Eye (tissue), 1 donor: ENCODE measurements at regions not wholly inside any gene's neighbourhood (a gene's known extent, or its start where the extent isn't known, plus 50 kb on each side); places are given as distances from the start of the nearest gene placed in this dataset.
"Not testable (repeated sequence)": the region's sequence is repeated elsewhere in the genome, so short reads cannot be mapped to it uniquely, and the experiment has no call there.

Source experiments
- DNase-seq: peaks from one replicate; pipeline ENCODE4 v3.0.0-alpha.2; 2015

GRCh38 chr17:54196751-54197150 is 374.0 kb downstream of the KIF2B start:
- DNase-seq, result no peak

GRCh38 chr17:54201380-54201779 is 378.7 kb downstream of the KIF2B start:
- not testable (repeated sequence) for DNase-seq

DNA sequence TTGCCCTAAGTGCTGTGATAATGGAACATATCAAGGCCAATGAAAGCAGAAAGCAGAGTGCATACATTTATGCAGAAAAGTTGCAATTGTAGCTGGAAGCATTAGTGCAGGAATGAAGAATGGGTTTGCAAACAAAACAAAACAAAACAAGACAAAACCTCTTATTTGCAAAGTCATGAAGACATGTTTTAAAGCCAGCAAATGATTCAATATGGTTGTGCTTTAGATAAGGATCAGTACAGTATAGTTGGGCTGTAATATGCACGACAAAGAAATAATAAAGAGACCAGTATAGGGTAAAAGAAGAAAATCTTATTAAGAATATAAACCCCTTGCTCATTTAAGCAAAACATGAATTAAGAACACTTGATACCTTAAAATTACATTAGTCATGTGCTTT is 398.1 kb downstream of the KIF2B start:
- no peak for DNase-seq

DNA sequence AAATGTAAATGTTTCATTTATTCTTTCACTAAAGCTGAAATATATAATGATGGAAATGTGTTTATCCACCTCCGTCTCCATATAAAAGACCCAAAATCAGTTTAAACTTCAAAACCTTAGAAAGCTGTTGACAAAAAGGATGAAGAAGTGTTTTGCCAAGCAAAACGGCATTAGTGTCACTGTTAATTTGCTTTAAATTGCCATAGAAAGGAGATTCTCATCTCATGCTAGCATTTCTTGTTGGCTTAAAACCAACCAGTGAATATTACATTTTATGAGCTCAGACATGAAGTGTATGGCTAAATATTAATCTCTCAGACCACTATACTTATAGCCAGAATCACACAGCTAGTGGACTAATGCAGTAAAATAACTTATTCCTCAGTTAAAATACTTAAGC is 398.8 kb downstream of the KIF2B start:
- no peak for DNase-seq

GRCh38 chr17:54235571-54235970 is 412.8 kb downstream of the KIF2B start:
- DNase-seq, result no peak

DNA sequence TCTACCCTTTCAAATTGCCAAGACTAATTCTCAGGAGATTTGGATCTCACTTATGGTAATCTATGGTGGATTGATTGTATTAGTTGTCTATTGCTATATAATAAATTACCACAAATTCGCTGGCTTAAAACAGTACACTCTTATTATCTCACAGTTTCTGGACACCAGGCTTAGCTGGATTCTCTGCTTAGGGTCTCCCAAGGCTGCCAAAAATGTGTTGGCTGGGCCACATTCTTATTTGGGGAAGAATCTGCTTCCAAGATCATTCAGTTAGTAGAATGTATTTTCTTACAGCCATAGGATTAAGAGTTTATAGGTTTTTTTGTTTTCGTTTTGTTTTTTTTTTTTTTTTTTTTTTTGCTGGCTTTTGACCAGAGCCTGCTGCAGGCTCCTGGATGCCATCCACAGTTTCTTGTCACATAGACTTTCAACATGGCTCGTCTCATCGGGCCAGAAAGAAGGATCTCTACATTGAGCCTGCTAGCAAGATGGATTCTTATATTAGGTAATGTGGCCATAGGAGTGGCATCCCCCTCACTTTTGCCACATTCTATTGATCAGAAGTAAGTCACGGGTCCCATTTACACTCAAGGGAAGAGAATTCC is 415.3 kb downstream of the KIF2B start:
- no peak for DNase-seq

DNA sequence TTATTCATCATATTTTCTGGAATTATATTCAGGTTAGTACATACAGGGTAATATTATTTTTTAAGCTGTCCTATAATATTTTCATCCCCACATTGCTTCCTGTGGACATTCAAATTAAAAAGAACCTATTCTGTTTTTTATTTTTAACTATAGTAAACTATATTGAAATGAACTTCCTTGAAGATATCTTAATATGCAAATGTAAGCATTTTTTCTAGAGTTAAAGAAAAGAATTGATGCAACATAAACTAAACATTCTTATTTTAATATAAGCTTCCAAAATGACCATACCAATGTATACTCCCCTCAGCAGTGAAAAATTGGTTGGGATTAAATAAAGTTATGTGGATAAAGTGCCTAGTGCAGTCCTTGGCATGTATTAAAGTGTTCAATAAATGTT is 416.6 kb downstream of the KIF2B start:
- no peak for DNase-seq

GRCh38 chr17:54255696-54256095 is 433.0 kb downstream of the KIF2B start:
- no peak for DNase-seq

DNA sequence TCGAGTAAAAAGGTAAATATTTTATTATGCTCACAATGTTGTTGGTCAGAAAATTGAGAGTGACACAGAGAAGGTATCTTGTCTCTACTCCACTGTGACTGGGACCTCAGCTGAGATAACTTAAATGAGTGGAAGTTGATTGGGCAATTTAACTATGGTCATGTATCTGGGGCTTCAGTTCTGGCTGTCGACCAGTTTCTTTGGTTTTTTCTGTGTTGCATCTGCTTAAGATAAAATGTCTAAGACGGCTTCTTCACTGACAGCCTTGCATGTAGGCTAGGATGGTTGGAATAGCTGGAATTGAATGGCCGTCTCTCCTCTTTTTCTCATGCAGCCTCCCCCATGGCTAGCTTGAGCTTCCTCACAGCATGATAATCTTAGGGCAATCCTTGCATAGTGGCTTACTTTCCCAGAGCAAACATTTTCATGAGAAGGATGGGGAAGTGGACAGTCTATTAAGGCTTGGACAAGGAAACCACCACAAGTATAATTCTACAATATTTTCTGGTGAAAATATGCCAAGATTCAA is 433.7 kb downstream of the KIF2B start:
- DNase-seq, result no peak

GRCh38 chr17:54257440-54257839 is 434.7 kb downstream of the KIF2B start:
- no peak for DNase-seq

GRCh38 chr17:54259476-54259875 is 436.7 kb downstream of the KIF2B start:
- DNase-seq, result no peak

DNA sequence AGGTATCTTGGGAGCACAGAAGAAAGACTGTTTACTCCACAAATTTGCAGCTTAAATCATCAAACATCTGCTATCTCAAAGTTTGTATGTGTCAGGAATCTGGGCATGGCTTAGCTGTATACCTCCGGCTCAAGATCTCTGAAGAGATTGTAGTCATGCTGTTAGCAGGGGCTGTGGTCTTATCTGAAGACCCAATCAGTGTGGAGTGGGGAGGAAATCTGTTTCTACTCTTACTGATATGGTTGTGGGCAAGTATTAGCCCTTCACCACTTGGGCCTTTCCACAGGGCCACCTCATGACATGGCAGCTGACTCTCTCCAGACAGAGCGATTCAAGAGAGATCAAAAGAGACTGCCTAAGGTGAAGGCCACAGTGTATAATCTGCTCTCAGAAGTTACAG is 438.7 kb downstream of the KIF2B start:
- DNase-seq, result no peak

DNA sequence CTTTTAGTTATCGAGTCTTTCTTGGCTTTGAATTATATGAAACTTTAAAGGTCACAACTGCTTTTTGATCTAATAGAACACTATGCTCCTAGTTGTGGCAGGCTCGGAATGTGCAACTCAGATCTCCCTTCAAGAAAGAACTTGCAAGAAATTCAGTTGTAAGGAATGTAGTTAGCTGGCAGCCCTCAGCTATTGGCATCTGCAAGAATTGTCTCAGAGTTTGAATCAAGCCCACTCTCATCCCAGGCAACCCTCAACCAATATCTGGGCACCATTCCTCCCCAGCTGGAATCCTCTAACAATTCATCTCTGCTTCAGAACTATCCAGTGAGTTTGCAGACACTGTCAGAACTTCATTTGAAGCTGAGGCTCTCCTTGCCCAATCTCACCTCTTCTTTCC is 447.2 kb downstream of the KIF2B start:
- DNase-seq, result no peak

- no peak for DNase-seq
Measured at GRCh38 chr17:54270499-54270898, 447.8 kb downstream of the KIF2B start.

- DNase-seq, result no peak
Measured at GRCh38 chr17:54277868-54278267, 455.1 kb downstream of the KIF2B start.

GRCh38 chr17:54280741-54281140 is 458.0 kb downstream of the KIF2B start:
- DNase-seq, result no peak

GRCh38 chr17:54282886-54283285 is 460.2 kb downstream of the KIF2B start:
- no peak for DNase-seq

DNA sequence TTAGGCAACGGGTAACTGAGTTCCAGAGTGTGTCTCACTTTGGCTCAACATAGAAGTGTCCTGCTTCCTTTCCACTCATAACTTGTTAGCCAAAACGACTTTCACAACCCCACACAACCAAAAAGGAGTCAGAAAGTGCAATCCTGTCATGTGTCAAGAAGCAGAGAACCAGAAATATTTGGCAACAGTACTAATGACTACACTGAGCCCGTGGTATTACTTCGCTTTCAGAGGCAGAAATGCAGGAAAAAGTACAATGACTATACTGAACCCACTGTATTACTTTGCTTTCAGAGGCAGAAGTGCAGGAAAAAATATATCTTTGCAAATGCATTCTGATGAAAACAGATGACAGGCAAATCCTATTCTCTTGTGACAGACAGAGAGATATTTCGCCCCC is 484.6 kb downstream of the KIF2B start:
- no peak for DNase-seq

- no peak for DNase-seq
Measured at GRCh38 chr17:54324813-54325212, 502.1 kb downstream of the KIF2B start.

DNA sequence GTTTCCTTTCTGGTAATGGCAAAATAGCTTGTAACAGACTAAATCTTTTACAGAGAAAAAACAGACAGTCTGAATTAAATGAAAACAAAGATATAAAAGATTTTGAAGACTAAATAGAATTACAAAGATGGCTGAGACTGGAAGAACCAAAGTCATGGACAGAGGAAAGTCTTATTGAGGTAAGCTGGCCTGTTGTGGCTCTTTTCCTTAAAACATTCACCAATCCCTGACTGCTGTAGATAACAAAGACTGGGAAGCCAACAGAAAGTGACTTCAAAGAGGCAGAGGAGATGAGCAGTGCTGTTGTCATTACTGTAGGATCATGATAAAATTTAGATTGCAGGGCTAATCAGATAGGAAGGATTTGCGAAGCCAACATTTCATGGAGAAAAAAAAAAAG is 517.0 kb downstream of the KIF2B start:
- DNase-seq, result no peak

DNA sequence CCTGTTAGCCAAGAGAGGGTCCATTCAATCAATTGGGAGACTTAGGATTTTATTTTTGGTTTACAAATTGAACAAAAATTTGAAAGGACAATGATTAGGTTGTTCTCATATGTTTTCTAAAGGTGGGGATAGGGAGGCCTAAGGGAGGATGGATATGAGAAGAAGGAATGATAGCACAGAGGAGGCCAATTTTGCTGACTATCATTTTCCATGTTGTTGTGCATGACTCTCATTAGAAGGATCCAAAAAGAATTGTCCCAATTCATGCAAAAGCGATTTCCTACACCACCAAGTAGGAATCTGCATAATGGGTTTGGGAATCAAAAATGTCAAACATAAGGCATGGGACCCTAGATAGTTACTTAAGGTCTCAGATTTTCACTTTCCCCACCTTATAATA is 524.8 kb downstream of the KIF2B start:
- DNase-seq, result no peak

DNA sequence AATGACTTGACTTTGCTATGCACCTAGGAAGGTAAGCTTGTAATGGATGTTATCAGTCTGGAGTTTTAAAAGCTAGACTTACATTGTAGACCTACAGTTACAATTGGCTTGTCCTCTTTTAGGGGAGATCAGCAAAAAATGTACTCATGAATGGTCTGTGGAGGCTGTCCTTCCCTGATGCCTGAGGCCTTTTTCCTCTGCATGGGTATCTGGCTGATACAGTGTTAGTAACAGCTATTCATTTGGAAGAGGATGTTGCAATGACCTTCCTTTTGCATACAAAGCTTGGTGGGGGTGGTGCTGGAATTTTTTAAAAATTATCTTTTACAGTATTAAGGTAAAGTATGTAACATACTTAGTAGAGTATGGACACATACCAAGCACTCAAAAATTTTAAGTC is 525.5 kb downstream of the KIF2B start:
- DNase-seq, result no peak

- no peak for DNase-seq
Measured at GRCh38 chr17:54353789-54354525, 531.2 kb downstream of the KIF2B start.

DNA sequence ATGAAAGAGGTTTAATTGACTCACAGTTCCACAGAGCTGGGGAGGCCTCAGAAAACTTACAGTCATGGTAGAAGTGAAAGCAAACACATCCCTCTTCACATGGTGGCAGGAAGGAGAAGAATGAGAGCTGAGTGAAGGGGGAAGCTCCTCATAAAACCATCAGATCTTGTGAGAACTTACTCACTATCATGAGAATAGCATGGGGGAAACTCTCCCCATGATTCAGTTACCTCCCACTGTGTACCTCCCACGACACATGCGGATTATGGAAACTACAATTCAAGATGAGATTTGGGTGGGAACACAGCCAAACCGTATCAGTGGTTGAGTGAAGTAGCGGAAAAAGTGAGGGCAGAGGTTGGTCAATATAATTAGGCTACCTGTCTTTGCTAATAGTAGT is 538.3 kb downstream of the KIF2B start:
- not testable (repeated sequence) for DNase-seq

GRCh38 chr17:54368906-54369305 is 531.7 kb upstream of the TOM1L1 start:
- no peak for DNase-seq
